Lower lobe of right lung (tissue), 2 donors: ENCODE measurements at regions not wholly inside any gene's neighbourhood (a gene's known extent, or its start where the extent isn't known, plus 50 kb on each side); places are given as distances from the start of the nearest gene placed in this dataset.

Source experiments
- ATAC-seq, 2 donors: fragments of 200-7000 bp; cut with Tn5 transposase; one replicate each; pipeline ENCODE4 v1.9.1; 2020 to 2022; ENCODE audit warnings: mild to moderate bottlenecking in 2 of 2, moderate library complexity in 2 of 2
- DNase-seq: peaks from one replicate; pipeline ENCODE4 v3.0.0-alpha.2; 2020
- H3K27ac ChIP-seq: fragments of 200-600 bp; one replicate; pipeline ENCODE4 v1.8.0; 2022
- H3K27me3 ChIP-seq: fragments of 200-600 bp; one replicate; pipeline ENCODE4 v1.8.0; 2022; ENCODE audit warnings: low read depth
- H3K36me3 ChIP-seq: fragments of 200-600 bp; one replicate; pipeline ENCODE4 v1.8.0; 2022; ENCODE audit warnings: mild to moderate bottlenecking
- H3K4me1 ChIP-seq: fragments of 200-600 bp; one replicate; pipeline ENCODE4 v1.8.0; 2022
- H3K4me3 ChIP-seq: fragments of 200-600 bp; one replicate; pipeline ENCODE4 v1.8.0; 2022; ENCODE audit warnings: mild to moderate bottlenecking
- H3K9me3 ChIP-seq: fragments of 200-600 bp; one replicate; pipeline ENCODE4 v1.8.0; 2022
- CTCF ChIP-seq: fragments of 200-600 bp; IDR thresholded peaks from one replicate; pipeline ENCODE4 v1.8.0; 2022; ENCODE audit warnings: antibody characterized with exemption, mild to moderate bottlenecking
- intact Hi-C: fragments of 100-400 bp; cut with DNase I; formaldehyde crosslinking; loops from one replicate; pipeline ENCODE4 v1.11.0; 2022
- donor health status: DM: no; HTN: yes; CAD: no; lungs with severe emphysema.

- DNase-seq (no peak), ATAC-seq (no peak)
- Histone ChIP-seq H3K9me3 (no peaks in the 10 kb centered on the region), H3K36me3 (no peaks in the 10 kb centered on the region), H3K27ac (no peak overlapping the region), H3K27me3 (no peaks in the 10 kb centered on the region), H3K4me3 (no peak overlapping the region), H3K4me1 (no peaks in the 10 kb centered on the region)
- TF ChIP-seq CTCF: no peak
- intact Hi-C loops: no loop called here
Measured at GRCh38 chr14:66174453-66174891, 311.7 kb upstream of the CCDC196 start.

- Histone ChIP-seq H3K36me3 (no peaks in the 10 kb centered on the region), H3K27ac (no peak overlapping the region), H3K4me1 (no peaks in the 10 kb centered on the region), H3K9me3 (no peaks in the 10 kb centered on the region), H3K27me3 (no peaks in the 10 kb centered on the region), H3K4me3 (no peak overlapping the region)
- DNase-seq (no peak), ATAC-seq (no peak)
- TF ChIP-seq CTCF: no peak
- intact Hi-C loops: no loop called here
Measured at GRCh38 chr14:66177935-66178334, 308.2 kb upstream of the CCDC196 start.

GRCh38 chr14:66196670-66197069, 289.5 kb upstream of the CCDC196 start:
- no peaks in the 10 kb centered on the region for H3K36me3 ChIP-seq
- H3K9me3 ChIP-seq: no peaks in the 10 kb centered on the region
- no peak for ATAC-seq
- no peak for DNase-seq
- no peaks in the 10 kb centered on the region for H3K4me1 ChIP-seq
- intact Hi-C loops: no loop called here
- H3K27me3 ChIP-seq: no peaks in the 10 kb centered on the region
- no peak for TF ChIP-seq CTCF
- H3K4me3 ChIP-seq: no peak overlapping the region
- H3K27ac ChIP-seq: no peak overlapping the region

- no peak overlapping the region for H3K27ac ChIP-seq
- no peak for TF ChIP-seq CTCF
- H3K27me3 ChIP-seq: no peaks in the 10 kb centered on the region
- H3K4me1 ChIP-seq: no peaks in the 10 kb centered on the region
- DNase-seq: no peak
- H3K36me3 ChIP-seq: no peaks in the 10 kb centered on the region
- no peak overlapping the region for H3K4me3 ChIP-seq
- no peaks in the 10 kb centered on the region for H3K9me3 ChIP-seq
- ATAC-seq: no peak
- intact Hi-C loops: no loop called here
Measured at GRCh38 chr14:66197276-66197675, 288.9 kb upstream of the CCDC196 start.

- Histone ChIP-seq H3K4me3 (no peak overlapping the region), H3K27ac (no peak overlapping the region), H3K9me3 (peaks cover 13% of the 10 kb centered on the region), H3K4me1 (no peaks in the 10 kb centered on the region), H3K36me3 (no peaks in the 10 kb centered on the region), H3K27me3 (no peaks in the 10 kb centered on the region)
- intact Hi-C loops: no loop called here
- no peak for TF ChIP-seq CTCF
- ATAC-seq (no peak), DNase-seq (no peak)
Measured at GRCh38 chr14:66206554-66206953, 279.6 kb upstream of the CCDC196 start.

GRCh38 chr14:66216763-66217162, 269.4 kb upstream of the CCDC196 start:
- Histone ChIP-seq H3K4me3 (no peak overlapping the region), H3K9me3 (no peaks in the 10 kb centered on the region), H3K27ac (no peak overlapping the region), H3K4me1 (no peaks in the 10 kb centered on the region), H3K27me3 (no peaks in the 10 kb centered on the region), H3K36me3 (no peaks in the 10 kb centered on the region)
- DNase-seq: no peak
- TF ChIP-seq CTCF: no peak
- intact Hi-C loops: no loop called here
- no peak for ATAC-seq
